ENCODE measurements at regions not wholly inside any gene's neighbourhood (a gene's known extent, or its start where the extent isn't known, plus 50 kb on each side); places are given as distances from the start of the nearest gene placed in this dataset.

DNA sequence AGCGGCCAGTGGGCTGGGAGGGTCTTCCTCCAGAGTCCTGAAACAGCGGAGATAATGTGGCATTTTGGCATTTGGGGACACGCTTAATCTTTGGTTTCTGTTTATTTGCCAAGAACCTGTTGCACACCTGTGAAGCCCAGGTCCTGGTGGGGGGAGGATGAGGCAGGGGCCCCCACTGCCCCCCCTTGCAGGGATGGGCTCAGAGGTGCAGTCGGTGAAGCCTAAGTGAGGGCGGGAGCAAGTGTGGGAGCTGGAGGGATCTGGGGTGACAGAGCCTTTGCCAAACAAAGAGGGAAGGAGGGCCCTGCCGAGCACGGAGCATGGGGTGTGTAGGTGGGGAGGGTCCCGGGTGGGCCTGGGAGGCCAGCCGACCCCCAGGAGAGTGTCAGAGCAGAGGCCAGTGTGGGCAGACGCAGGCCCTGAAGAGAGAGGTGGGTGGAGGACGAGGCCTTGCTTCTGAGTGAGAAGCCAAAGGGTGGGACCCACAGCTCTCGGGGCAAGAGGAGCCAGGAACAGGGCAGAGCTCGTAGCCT lies 62.1 kb upstream of the ADGRA1 start:
- no peak for DNase-seq (ENCODE audit: low read depth, low spot score)
- peaks cover 2% of the 10 kb centered on the region for H3K4me1 ChIP-seq (ENCODE audit: insufficient read depth, insufficient read length)
- H3K9me3 ChIP-seq (ENCODE audit: insufficient read depth, low read length): no peaks in the 10 kb centered on the region
- TF ChIP-seq SUZ12 (IDR thresholded peaks at IDR 0.05; ENCODE audit: extremely low read depth, insufficient read depth, insufficient read length) (no peak), ZNF274 (IDR thresholded peaks at IDR 0.05; ENCODE audit: low read depth, low read length) (no peak), YY1 (IDR thresholded peaks at IDR 0.05; ENCODE audit: insufficient read depth, insufficient read length) (no peak)
- no peaks in the 10 kb centered on the region for H3K36me3 ChIP-seq (ENCODE audit: insufficient read depth, insufficient read length, low read length)
- no peak overlapping the region for H3K9ac ChIP-seq (ENCODE audit: insufficient read length, low read depth)
- H3K4me3 ChIP-seq (ENCODE audit: insufficient read length, low read depth): no peak overlapping the region
- H3K27me3 ChIP-seq (ENCODE audit: insufficient read depth, insufficient read length): peaks cover 28% of the 10 kb centered on the region

DNA sequence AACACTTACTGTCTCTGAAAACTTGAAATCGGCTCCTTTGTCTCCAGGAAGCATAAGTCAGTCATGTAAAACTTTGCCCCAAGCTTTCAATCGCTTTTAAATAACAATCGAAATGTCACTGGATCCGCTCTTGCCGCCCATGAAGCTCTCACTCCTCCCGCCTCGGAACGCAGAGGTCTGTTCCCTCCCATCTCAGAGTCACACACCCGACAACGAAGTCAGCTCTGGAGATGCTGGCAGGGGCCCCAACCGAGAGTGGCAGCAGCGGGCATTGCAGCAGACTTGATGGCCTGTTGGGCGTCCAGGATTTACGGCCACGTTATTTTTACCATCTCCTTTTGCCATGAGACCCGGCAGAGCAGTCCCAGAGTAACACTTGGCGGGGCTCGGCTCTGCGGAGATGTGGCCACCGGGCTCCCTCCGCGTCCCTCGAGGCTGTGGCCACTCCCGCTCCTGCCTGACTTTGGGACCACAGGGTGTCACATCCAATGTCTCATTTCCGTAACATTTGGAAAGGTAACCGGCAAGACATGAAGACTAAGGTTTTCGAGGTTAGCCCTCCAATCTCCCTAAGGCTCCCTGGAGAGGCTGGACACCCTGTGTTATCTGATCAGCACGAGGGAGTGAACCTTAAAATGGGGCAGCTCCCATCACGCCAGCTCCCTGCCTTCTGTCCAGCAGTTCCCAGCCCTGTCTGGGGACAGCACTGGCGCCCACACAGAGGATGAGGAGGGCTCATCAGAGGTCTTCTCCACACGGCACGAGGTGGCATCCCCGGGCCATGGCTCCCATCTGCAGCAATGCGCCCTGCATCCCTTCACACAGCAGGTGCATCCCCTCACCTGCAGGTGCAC lies 62.8 kb upstream of the ADGRA1 start:
- Histone ChIP-seq H3K9me3 (ENCODE audit: insufficient read depth, low read length) (no peaks in the 10 kb centered on the region), H3K36me3 (ENCODE audit: insufficient read depth, insufficient read length, low read length) (no peaks in the 10 kb centered on the region), H3K9ac (ENCODE audit: insufficient read length, low read depth) (no peak overlapping the region), H3K27me3 (ENCODE audit: insufficient read depth, insufficient read length) (peaks cover 28% of the 10 kb centered on the region), H3K4me3 (ENCODE audit: insufficient read length, low read depth) (no peak overlapping the region), H3K4me1 (ENCODE audit: insufficient read depth, insufficient read length) (peaks cover 2% of the 10 kb centered on the region)
- peak; percentile 30 for DNase-seq (ENCODE audit: low read depth, low spot score)
- TF ChIP-seq SUZ12 (IDR thresholded peaks at IDR 0.05; ENCODE audit: extremely low read depth, insufficient read depth, insufficient read length) (no peak), ZNF274 (IDR thresholded peaks at IDR 0.05; ENCODE audit: low read depth, low read length) (no peak), YY1 (IDR thresholded peaks at IDR 0.05; ENCODE audit: insufficient read depth, insufficient read length) (no peak)

DNA sequence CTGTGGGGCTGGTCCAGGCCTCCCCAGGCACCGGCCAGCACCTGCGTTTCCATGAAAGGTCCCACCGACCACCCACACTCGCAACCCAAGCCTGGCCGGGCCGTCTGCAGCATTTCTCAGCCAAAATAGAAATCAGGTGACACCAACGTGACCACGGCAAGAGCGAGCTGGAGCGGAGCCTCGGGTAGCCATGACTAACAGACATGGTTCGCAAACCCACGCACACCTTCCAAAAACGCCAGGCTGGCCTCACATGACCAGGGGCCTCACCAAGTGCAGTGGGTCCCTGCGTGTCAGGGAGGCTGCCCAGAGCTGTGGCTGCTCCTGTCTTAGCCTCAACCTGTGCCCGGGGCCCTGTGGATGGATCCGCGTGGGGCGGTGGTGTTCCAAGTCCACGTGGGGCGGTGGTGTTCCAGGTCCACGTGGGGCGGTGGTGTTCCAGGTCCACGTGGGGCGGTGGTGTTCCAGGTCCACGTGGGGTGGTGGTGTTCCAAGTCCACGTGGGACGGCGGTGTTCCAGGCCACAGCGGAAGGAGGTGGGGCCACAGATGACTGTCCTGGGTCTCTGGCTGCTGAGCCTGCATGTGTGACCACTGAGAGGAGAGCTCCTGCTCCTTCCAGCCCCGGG lies 64.4 kb upstream of the ADGRA1 start:
- Histone ChIP-seq H3K9me3 (ENCODE audit: insufficient read depth, low read length) (no peaks in the 10 kb centered on the region), H3K9ac (ENCODE audit: insufficient read length, low read depth) (no peak overlapping the region), H3K4me1 (ENCODE audit: insufficient read depth, insufficient read length) (peaks cover 2% of the 10 kb centered on the region), H3K27me3 (ENCODE audit: insufficient read depth, insufficient read length) (peaks cover 28% of the 10 kb centered on the region), H3K4me3 (ENCODE audit: insufficient read length, low read depth) (no peak overlapping the region), H3K36me3 (ENCODE audit: insufficient read depth, insufficient read length, low read length) (no peaks in the 10 kb centered on the region)
- TF ChIP-seq SUZ12 (IDR thresholded peaks at IDR 0.05; ENCODE audit: extremely low read depth, insufficient read depth, insufficient read length) (no peak), YY1 (IDR thresholded peaks at IDR 0.05; ENCODE audit: insufficient read depth, insufficient read length) (no peak), ZNF274 (IDR thresholded peaks at IDR 0.05; ENCODE audit: low read depth, low read length) (no peak)
- no peak for DNase-seq (ENCODE audit: low read depth, low spot score)

DNA sequence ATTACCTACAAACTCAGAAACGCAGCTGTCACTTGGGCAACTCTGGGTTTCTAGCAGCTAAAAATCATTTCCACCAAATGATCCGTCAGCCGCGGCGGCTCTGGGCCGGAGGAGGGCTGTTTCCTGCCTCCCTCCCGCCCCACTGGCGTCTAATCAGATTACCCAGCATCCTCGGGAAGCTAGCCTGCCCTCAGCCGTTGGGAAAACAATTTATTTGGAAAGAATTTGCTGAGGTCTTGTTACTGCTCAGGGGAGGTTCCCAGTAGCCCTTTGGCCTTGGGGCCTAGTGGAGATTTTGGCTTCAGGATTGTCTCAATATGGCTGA lies 65.0 kb upstream of the ADGRA1 start:
- no peak for DNase-seq (ENCODE audit: low read depth, low spot score)
- no peaks in the 10 kb centered on the region for H3K9me3 ChIP-seq (ENCODE audit: insufficient read depth, low read length)
- TF ChIP-seq SUZ12 (IDR thresholded peaks at IDR 0.05; ENCODE audit: extremely low read depth, insufficient read depth, insufficient read length): no peak
- TF ChIP-seq YY1 (IDR thresholded peaks at IDR 0.05; ENCODE audit: insufficient read depth, insufficient read length): no peak
- no peak for TF ChIP-seq ZNF274 (IDR thresholded peaks at IDR 0.05; ENCODE audit: low read depth, low read length)
- H3K36me3 ChIP-seq (ENCODE audit: insufficient read depth, insufficient read length, low read length): no peaks in the 10 kb centered on the region
- no peak overlapping the region for H3K9ac ChIP-seq (ENCODE audit: insufficient read length, low read depth)
- H3K4me1 ChIP-seq (ENCODE audit: insufficient read depth, insufficient read length): peaks cover 2% of the 10 kb centered on the region
- peaks cover 28% of the 10 kb centered on the region for H3K27me3 ChIP-seq (ENCODE audit: insufficient read depth, insufficient read length)
- H3K4me3 ChIP-seq (ENCODE audit: insufficient read length, low read depth): no peak overlapping the region

DNA sequence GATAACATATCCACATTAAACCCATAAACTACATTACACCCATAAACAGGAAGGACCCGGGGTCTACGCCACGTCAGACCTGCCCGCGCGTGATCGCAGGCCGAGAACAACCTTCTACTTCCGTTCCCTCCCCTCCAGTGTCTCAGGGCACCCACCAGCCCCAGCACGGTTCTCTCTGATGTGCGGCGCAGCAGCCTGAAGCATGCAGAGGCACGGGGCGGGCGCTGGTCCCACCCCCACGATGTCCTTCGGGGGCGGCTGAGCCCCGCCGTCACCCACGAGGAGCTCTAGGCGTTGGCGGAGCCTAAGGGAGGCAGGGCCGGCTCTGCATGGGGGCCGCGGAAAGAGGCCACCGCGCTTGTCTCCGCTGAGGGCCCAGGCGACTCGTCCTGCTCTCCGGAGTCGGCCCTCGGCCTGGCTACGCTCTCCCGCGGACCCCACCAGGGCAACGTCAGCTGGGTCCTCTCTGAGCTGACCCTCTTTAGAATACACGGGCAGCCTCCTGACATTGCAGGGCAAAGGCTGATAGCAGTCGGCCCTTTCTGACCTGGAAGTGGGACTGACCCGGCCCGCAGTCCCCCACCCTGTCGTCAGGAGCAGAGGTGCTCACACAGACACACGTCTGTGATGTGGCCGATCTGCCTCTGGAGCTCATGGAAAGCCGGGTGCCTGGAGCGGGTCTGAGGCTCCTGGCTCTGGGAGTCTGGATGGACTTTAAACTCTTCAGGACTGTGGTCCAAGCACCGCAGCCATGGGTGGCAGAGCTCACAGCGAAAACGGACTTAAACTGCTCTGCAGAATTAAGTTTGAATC lies 65.6 kb upstream of the ADGRA1 start:
- Histone ChIP-seq H3K36me3 (ENCODE audit: insufficient read depth, insufficient read length, low read length) (no peaks in the 10 kb centered on the region), H3K9me3 (ENCODE audit: insufficient read depth, low read length) (no peaks in the 10 kb centered on the region), H3K4me3 (ENCODE audit: insufficient read length, low read depth) (no peak overlapping the region), H3K4me1 (ENCODE audit: insufficient read depth, insufficient read length) (peaks cover under 1% of the 10 kb centered on the region), H3K27me3 (ENCODE audit: insufficient read depth, insufficient read length) (peaks cover 28% of the 10 kb centered on the region), H3K9ac (ENCODE audit: insufficient read length, low read depth) (no peak overlapping the region)
- no peak for DNase-seq (ENCODE audit: low read depth, low spot score)
- TF ChIP-seq YY1 (IDR thresholded peaks at IDR 0.05; ENCODE audit: insufficient read depth, insufficient read length) (no peak), SUZ12 (IDR thresholded peaks at IDR 0.05; ENCODE audit: extremely low read depth, insufficient read depth, insufficient read length) (no peak), ZNF274 (IDR thresholded peaks at IDR 0.05; ENCODE audit: low read depth, low read length) (no peak)

DNA sequence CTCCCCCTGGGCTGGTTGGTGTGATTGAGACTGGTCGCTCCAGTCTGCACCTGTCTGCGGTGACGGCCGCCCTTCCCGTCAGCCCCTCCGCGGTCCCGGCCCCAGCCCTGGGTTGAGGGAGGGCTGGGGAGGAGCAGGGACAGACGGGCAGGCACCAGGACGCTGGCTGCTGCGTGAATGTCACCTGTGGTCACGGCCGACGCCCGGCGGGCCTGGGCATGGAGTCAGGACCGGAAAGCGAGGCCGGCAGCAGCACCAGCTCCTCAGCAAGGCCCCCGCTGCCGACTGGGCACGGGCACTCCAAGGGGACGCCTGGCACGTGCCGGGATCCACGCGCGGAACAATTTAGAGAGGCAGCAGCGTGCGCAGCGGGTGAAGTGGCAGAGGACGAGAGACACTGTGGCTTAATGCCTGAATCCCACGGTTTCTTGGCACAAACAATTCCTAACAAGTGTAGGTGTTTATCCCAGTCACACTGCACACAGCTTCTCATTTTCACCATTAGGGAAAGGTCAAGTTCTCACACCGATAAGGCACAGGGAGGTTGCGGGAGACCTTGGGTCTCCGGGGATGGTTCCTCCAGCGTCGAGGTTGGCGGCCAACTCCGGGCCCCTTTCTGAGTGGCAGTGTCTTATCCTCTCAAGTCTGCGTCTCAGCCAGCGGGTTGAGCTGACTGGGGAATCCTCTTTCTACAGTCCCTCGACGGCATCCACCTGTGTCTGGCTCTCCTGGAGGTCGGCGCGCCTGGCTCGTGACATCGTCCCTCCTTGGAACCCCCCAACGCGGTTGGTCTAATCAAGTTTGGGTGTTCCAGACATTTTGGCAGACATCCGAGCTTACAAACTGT lies 66.4 kb upstream of the ADGRA1 start:
- no peaks in the 10 kb centered on the region for H3K4me1 ChIP-seq (ENCODE audit: insufficient read depth, insufficient read length)
- H3K36me3 ChIP-seq (ENCODE audit: insufficient read depth, insufficient read length, low read length): no peaks in the 10 kb centered on the region
- TF ChIP-seq YY1 (IDR thresholded peaks at IDR 0.05; ENCODE audit: insufficient read depth, insufficient read length) (no peak), ZNF274 (IDR thresholded peaks at IDR 0.05; ENCODE audit: low read depth, low read length) (no peak), SUZ12 (IDR thresholded peaks at IDR 0.05; ENCODE audit: extremely low read depth, insufficient read depth, insufficient read length) (no peak)
- no peak overlapping the region for H3K9ac ChIP-seq (ENCODE audit: insufficient read length, low read depth)
- peaks cover 24% of the 10 kb centered on the region for H3K27me3 ChIP-seq (ENCODE audit: insufficient read depth, insufficient read length)
- H3K4me3 ChIP-seq (ENCODE audit: insufficient read length, low read depth): no peak overlapping the region
- H3K9me3 ChIP-seq (ENCODE audit: insufficient read depth, low read length): no peaks in the 10 kb centered on the region
- no peak for DNase-seq (ENCODE audit: low read depth, low spot score)

Measured in NT2/D1 (cell line).